HG03175 (cell line): ENCODE measurements at regions not wholly inside any gene's neighbourhood (a gene's known extent, or its start where the extent isn't known, plus 50 kb on each side); places are given as distances from the start of the nearest gene placed in this dataset.
"Not testable (repeated sequence)": the region's sequence is repeated elsewhere in the genome, so short reads cannot be mapped to it uniquely, and the experiment has no call there.

Source experiments
- ATAC-seq: cut with Tn5 transposase; IDR thresholded peaks from one replicate; pipeline ENCODE4 v1.9.1; 2021; ENCODE audit warnings: mild to moderate bottlenecking, moderate library complexity; ENCODE audit not compliant: unreplicated experiment

GRCh38 chr16:64272028-64272427 lies 849.8 kb downstream of the CDH11 start:
- ATAC-seq: no peak

GRCh38 chr16:64269756-64270155 lies 852.1 kb downstream of the CDH11 start:
- ATAC-seq: no peak

- no peak for ATAC-seq
These were observed 856.1 kb downstream of the CDH11 start for GRCh38 chr16:64265756-64266155.

GRCh38 chr16:64260631-64261401 lies 861.0 kb downstream of the CDH11 start:
- ATAC-seq: not testable (repeated sequence)

- ATAC-seq: no peak
These were observed 867.2 kb downstream of the CDH11 start for GRCh38 chr16:64254443-64255367.

GRCh38 chr16:64253525-64253924 lies 868.3 kb downstream of the CDH11 start:
- no peak for ATAC-seq

- no peak for ATAC-seq
These were observed 868.8 kb downstream of the CDH11 start for GRCh38 chr16:64253096-64253495.

GRCh38 chr16:64251742-64252141 lies 870.1 kb downstream of the CDH11 start:
- no peak for ATAC-seq

GRCh38 chr16:64250866-64251265 lies 871.0 kb downstream of the CDH11 start:
- no peak for ATAC-seq

- ATAC-seq: no peak
These were observed 879.4 kb downstream of the CDH11 start for GRCh38 chr16:64242492-64242891.

- ATAC-seq: no peak
These were observed 881.3 kb downstream of the CDH11 start for GRCh38 chr16:64240586-64240985.

GRCh38 chr16:64238571-64238970 lies 883.3 kb downstream of the CDH11 start:
- ATAC-seq: no peak

- ATAC-seq: no peak
These were observed 885.5 kb downstream of the CDH11 start for GRCh38 chr16:64236316-64236715.

GRCh38 chr16:64234200-64234599 lies 887.7 kb downstream of the CDH11 start:
- ATAC-seq: no peak

GRCh38 chr16:64225696-64226095 lies 896.2 kb downstream of the CDH11 start:
- no peak for ATAC-seq

GRCh38 chr16:64225036-64225435 lies 896.8 kb downstream of the CDH11 start:
- no peak for ATAC-seq

GRCh38 chr16:64217789-64218535 lies 903.9 kb downstream of the CDH11 start:
- no peak for ATAC-seq

GRCh38 chr16:64215730-64216129 lies 906.1 kb downstream of the CDH11 start:
- ATAC-seq: no peak

- ATAC-seq: no peak
These were observed 910.5 kb downstream of the CDH11 start for GRCh38 chr16:64211331-64211730.

- ATAC-seq: no peak
These were observed 915.0 kb downstream of the CDH11 start for GRCh38 chr16:64206862-64207261.

GRCh38 chr16:64203126-64203525 lies 918.7 kb downstream of the CDH11 start:
- ATAC-seq: no peak
